CD4-positive, alpha-beta T cell treated with Interleukin-4 for 4 hours (primary cell): ENCODE measurements at regions not wholly inside any gene's neighbourhood (a gene's known extent, or its start where the extent isn't known, plus 50 kb on each side); places are given as distances from the start of the nearest gene placed in this dataset.

Experiments
- DNase-seq: peaks from one replicate; pipeline ENCODE4 v3.0.0-alpha.2; 2020

DNA sequence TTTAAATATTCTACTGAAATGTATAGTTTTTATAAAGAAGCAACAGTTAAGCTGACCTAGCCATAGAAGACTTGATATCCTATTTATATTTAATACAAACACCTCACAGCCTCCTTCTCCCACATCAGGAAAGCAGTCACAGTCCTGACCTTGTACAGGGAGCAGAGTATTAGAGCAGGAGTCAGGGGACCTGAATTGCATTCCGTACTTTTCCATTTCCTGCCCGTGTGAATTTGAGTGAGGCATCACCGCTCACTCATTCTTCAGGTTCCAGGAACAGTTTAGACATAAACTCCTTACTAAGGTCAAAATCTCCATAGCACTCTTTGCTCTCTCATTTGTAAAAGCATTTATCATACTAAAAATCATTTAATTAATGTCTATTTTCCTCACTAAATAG is 482.5 kb upstream of the FAT3 start:
- DNase-seq: no peak

DNA sequence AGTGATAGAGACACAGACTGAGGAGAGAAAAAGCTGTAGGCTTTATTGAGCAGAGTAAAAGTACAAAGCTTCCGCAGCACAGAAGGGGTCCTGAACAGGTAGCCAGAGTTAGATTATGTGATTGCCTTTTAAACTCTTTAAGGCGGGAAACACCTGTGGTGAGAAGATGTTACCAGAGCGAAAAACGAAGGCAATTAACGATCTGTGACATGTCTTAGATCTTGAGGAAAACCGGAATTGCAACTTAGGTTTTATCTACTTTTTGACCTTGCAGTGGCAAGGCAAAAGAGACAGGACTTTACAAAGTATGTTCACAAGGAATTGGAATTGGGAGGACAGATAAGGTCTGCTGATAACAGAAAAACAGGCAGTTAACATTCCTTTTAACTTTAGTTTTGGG is 493.6 kb upstream of the FAT3 start:
- DNase-seq: no peak

GRCh38 chr11:91730620-91731019 is 494.0 kb upstream of the FAT3 start:
- DNase-seq: no peak

DNA sequence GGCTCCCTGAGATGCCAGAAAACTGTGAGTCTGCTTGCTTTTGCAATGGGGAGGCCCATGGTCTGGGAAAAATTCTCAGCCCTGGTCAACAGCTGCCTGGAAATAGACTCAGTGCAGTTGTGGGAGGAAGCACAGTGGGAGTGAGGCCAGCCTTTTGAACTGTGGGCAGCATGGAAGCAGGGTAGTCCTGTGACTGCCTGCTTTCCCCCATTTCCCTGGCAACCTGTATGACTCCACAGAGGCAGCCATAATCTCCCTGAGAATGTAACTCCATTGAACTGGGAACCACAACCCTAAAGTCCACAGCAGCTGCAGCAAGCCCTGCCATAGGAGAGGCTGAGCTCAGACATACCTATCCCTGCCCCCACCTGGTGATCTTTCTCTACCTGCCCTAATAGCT is 494.6 kb upstream of the FAT3 start:
- no peak for DNase-seq

DNA sequence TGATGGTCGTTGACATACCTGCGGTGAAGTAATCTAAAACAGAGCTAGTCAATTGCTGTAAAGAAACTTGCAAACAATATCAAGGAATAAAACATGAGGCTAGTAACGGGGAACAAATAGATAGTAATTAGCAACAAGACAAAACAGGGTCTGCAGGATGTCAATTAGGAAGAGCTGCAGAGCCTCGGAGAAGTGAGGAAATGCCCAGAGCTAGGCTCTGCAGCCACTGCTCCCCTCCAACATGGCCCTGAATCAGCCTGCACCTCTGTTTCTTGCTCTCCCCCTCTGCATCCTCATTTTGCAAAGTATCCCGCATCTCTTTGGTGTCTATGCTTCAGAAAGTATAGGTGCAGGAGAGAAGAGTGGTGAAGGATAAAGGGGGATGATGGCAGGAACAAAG is 507.4 kb upstream of the FAT3 start:
- no peak for DNase-seq

DNA sequence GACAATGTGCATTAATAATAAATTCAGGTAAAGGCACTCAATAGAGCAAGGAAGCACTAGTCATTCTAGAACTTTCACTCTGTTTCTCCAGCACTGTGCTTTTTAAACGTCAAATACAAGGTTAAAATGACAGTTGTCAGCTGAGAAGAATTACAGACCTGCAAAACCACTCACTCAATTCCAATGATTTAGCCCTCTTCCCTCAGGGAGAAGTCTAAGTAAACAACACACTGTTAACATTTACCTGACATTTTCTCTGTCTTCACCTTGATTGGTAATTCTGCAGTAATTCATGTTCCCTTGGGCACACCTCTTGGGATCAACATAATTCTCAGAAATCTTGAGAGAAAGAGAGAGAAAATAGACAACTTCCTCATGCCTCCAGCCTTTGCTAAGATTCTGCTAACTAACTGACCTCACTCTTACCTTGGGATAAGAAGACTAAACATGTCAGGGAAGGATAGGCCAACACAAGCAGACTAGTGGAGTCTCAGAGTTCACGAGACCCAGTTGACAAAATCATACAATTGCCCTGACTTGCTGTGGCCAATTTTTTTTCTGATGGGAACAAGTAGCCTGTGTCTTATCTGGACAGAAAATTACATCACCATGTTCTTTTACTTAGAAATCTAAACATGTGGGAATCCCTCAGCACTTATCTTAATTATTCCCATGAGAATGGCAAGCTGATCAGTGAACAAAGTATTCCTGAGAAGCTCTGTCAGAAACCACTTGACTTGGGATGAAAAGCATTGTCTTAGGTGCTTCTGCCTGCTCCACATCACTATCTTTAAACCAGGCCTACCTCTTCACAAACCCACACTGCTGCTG is 516.8 kb upstream of the FAT3 start:
- DNase-seq: no peak

DNA sequence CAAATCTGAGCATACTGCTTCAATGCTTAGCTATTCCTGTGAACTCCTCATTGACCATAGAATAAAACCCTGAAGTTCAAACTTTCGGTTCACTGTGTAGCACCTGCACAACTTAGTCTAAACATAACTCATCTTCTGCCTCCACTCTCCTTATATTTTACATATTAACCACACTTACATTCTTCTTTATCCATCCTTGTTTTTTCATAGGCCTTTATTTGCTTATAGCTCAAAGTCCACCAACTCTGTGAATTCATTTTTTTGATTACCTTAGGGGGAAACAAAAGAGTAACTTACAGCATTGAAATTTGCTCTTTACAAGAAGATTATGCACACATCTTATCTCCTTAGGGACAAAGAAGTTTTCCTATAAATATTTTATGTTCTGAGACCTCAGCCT is 521.6 kb upstream of the FAT3 start:
- DNase-seq: no peak

DNA sequence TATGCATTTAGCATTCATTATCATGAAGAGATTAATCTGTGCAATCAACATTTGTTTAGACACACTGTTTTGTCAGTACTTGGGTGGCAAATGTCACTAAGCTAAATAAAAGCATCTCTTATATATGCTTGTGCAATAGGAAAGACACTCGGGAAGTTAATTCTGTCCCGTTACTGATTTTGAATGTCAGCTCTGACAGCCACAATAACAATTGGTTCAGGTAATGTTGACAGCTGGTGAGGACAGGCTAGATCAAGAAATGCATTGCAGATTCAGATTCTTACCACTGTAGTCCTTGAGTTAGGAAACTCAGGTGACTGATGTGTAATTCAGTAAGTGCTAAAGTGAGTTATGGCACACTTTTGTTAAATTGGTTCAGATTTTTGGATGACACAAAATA is 523.8 kb upstream of the FAT3 start:
- no peak for DNase-seq

DNA sequence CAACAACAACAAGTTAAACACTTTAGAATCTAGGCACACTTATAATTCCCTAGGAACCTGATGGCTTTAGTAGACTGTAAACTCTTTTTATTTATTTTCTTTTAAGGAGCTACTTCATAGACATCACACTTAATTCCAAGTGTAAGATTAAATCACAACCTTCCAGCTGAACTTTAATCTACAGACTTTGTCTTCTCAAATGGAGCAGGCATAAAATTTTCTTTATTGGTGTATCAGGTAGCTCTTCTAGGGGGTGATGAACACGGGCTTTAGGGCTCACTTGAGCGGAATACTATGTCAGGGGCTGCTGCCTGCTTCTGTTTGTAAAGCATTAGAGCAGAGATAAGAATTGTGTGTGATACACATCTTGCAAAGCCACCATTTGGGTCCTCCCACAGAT is 525.8 kb upstream of the FAT3 start:
- DNase-seq: no peak

GRCh38 chr11:91694331-91694730 is 530.3 kb upstream of the FAT3 start:
- DNase-seq: no peak

DNA sequence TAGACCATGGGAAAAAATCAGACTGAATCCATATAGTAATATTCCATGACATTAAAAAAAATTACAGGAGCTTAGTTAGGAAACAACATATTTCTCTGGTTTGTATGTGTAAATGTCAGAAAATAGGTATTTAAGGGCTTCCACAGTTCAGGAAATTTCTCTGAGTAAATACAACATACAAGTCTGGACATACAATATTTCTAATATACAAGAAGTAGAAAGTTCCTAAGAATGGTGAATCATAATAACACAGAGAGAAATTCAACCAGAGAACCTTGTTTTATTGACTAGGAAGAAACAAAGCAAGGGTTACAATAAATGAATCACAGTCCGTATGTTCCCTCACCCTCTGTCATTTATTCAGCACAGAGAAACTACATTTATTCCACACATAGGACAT is 532.7 kb upstream of the FAT3 start:
- DNase-seq: no peak

- no peak for DNase-seq
Observed at GRCh38 chr11:91688672-91689071, 535.9 kb upstream of the FAT3 start.

GRCh38 chr11:91686700-91687099 is 537.9 kb upstream of the FAT3 start:
- no peak for DNase-seq

DNA sequence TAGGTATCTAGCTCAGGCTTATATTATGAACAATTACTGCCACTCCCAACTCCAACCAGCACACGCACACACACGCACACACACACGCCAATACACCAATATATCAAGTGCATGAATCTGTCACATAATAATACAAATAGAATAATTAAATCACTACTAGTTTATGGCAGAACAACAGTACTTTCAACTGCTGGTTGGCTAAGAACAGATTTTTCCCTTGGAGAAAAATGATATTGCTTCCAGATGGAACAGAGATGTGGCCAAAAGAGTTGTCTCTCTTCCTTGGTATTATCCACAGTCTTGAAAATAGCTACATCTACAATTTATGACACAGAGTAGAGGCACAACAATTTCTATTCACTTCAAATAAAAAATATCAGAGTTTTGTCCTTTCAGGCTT is 538.3 kb upstream of the FAT3 start:
- DNase-seq: no peak

DNA sequence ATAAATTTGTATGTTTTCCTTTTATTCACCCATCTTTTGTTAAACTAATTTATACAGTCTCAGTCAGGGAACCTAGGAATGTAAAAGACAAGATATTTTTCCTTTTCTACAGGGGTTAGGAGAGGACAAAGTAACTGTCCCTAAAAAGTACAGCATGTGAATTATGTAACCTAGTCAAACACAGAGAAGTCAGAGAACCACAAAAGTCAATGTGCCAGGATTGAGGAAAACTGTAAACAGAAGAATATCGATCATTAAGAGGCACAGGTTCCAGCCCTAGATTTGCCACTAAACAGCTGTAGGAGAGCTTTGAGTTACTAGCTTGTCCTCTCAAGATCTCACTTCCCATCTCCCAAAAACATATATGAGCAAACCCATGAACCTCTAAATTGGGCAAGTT is 550.9 kb upstream of the FAT3 start:
- DNase-seq: no peak

DNA sequence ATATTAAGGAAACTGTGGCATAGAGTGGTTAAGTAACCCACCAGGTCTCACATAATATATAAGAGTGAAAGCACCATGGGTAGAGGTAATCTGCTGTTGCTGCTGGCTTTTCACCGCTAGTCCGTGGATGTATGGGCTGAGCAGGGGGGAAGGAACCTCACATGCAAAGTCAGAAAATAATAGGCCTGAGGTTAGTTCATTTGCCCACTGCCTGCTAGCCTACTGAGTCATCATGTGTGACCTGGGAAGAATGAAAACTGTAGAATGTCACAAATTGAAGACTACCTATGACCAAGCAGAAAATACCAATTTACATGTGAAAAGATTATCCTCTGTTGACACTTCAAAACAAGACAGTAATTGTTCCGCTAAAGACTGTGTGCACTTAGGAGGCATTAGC is 560.1 kb upstream of the FAT3 start:
- no peak for DNase-seq

GRCh38 chr11:91660036-91660435 is 564.6 kb upstream of the FAT3 start:
- DNase-seq: no peak

- DNase-seq: no peak
Observed at GRCh38 chr11:91654686-91655085, 569.9 kb upstream of the FAT3 start.

DNA sequence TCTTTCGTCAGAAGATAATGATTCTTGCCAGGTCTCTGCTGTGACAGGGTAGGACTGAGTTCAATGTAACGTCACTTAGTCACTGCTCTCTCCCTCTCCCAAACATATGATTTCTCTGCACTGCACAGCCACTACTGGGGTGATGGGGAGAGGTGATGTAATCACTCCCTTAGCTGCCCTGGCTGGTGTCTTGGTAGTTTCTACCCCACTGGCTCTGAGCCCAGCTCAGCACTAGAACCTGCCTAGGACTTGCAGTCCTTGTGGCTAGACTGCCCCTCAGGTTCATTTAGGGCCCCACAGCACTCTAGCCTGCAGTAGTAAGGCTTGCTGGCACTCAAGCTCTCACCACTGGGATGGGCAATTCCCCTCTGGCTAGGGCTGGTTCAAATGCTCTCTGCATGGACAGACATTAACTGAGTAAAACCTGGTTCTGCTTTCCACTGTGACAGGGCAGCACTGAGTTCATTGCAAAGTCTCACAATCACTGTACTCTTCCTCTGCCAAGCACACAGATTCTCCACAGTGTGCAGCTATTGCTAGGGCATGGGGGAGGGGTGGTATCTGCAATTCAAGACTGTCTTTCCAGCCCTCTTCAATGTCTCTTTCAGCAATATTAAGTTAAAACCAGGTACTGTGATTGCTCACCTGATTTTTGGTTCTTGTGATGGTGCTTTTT is 571.4 kb upstream of the FAT3 start:
- DNase-seq: no peak

GRCh38 chr11:91650802-91651201 is 573.8 kb upstream of the FAT3 start:
- no peak for DNase-seq

DNA sequence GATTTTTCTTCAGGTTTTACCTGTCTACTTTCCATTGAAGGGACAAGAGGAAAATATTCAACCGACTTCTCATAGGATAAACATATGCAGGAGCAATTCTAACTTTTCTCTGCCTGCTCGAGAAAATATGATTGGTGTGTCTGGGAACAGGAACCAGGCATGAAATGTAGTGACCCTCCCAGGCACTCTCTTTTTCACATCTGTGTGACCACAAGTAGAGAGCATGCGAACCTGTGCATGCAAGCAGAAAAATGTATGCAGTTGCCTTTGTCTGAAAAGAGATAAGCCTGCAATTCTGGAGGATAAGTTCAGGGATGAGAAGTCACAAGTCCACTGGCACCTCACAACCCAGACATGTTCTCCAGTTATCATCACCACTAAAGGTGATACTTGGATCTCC is 583.5 kb upstream of the FAT3 start:
- no peak for DNase-seq

- no peak for DNase-seq
Observed at GRCh38 chr11:91639359-91639758, 585.3 kb upstream of the FAT3 start.

- DNase-seq: no peak
Observed at GRCh38 chr11:91630916-91631673, 593.5 kb upstream of the FAT3 start.

- DNase-seq: no peak
Observed at GRCh38 chr11:91625495-91625894, 599.1 kb upstream of the FAT3 start.
